ENCODE measurements at regions not wholly inside any gene's neighbourhood (a gene's known extent, or its start where the extent isn't known, plus 50 kb on each side); places are given as distances from the start of the nearest gene placed in this dataset.

DNA sequence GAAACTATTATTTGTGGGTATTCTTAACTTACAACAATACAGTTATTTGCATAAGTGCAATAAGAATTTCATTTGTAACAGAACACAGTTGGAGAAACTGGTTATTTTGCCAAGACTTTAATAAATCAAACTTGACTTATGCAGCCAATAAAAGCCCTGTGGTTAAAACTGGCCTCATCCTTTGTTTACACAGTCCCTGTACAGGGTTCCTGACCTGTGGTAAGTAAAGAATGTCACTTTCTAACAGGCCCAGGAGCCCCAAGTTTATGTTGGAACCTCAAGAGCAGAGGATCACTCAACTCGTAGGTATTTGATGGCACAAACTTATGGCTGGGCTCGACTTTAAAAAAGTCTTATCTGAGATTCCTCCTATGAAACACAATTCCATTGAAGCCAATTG lies 88.6 kb upstream of the PTCHD1 start:
- 50 to 65% (median 57%) methylated on average over 2 of the region's 2 CpGs for WGBS, 4 donors
- Histone ChIP-seq H3K9me3 (replicated peaks in 1 of 3) (no peaks in the 10 kb centered on the region), H3K27me3 (no peaks in the 10 kb centered on the region), H3K36me3 (replicated peaks in 1 of 2) (no peaks in the 10 kb centered on the region), H3K4me3 (no peak overlapping the region), H3K27ac (no peak overlapping the region), H3K4me1 (replicated peaks in 1 of 2) (no peaks in the 10 kb centered on the region)
- DNase-seq, result no peak
- intact Hi-C loops (cut with DNase I), result no loop called here
- TF ChIP-seq POLR2A (IDR thresholded peaks at IDR 0.05), result no peak
- TF ChIP-seq, protein P1, sequence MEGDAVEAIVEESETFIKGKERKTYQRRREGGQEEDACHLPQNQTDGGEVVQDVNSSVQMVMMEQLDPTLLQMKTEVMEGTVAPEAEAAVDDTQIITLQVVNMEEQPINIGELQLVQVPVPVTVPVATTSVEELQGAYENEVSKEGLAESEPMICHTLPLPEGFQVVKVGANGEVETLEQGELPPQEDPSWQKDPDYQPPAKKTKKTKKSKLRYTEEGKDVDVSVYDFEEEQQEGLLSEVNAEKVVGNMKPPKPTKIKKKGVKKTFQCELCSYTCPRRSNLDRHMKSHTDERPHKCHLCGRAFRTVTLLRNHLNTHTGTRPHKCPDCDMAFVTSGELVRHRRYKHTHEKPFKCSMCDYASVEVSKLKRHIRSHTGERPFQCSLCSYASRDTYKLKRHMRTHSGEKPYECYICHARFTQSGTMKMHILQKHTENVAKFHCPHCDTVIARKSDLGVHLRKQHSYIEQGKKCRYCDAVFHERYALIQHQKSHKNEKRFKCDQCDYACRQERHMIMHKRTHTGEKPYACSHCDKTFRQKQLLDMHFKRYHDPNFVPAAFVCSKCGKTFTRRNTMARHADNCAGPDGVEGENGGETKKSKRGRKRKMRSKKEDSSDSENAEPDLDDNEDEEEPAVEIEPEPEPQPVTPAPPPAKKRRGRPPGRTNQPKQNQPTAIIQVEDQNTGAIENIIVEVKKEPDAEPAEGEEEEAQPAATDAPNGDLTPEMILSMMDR (IDR thresholded peaks at IDR 0.05), result no peak

DNA sequence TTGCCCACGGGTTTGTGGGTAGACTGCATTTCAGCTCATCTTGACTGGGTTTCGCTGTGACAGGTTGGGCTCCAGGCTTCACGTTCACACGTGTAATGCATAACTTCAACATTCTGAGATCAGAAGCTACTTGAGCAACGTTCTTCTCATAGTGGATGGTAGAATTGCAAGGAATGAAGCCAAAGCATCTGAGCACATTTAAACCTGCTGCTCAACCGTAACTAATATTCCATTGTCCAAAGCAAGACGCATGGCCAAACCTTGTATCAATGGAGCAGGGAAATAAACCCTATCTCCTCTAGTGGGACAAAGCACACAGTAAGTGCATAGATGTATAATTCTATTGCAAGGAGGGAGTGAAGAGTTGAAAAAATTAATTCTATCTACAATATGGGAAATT lies 86.5 kb upstream of the PTCHD1 start:
- H3K27ac ChIP-seq, result no peak overlapping the region
- no peaks in the 10 kb centered on the region for H3K4me1 ChIP-seq (replicated peaks in 1 of 2)
- intact Hi-C loops (cut with DNase I), result no loop called here
- H3K36me3 ChIP-seq (replicated peaks in 1 of 2), result no peaks in the 10 kb centered on the region
- no peak for DNase-seq
- no peaks in the 10 kb centered on the region for H3K27me3 ChIP-seq
- WGBS, 4 donors, result 80 to 90% (median 81%) methylated on average over 7 of the region's 7 CpGs
- no peaks in the 10 kb centered on the region for H3K9me3 ChIP-seq (replicated peaks in 1 of 3)
- TF ChIP-seq POLR2A (IDR thresholded peaks at IDR 0.05), result no peak
- H3K4me3 ChIP-seq, result no peak overlapping the region

DNA sequence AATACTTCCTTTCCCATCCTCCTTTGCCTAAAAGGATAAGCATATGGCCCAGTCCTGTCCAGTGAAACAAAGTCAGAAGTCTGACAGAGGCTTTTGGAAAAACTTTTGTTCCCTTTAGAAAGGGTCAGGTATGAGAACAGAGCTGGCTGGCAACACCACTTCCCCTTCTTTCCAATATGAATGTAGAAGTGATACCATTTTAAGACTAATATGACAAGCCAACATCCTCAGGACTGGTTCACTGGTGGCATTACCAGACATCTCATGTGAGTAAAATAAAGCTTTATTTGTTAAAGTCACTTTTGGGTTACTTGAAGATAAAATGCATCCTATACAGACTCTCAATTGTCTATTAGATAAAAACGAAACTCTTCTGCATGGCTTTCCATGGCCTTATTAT lies 83.6 kb upstream of the PTCHD1 start:
- no peak overlapping the region for H3K27ac ChIP-seq
- intact Hi-C loops (cut with DNase I), result no loop called here
- no peaks in the 10 kb centered on the region for H3K9me3 ChIP-seq (replicated peaks in 1 of 3)
- H3K4me1 ChIP-seq (replicated peaks in 1 of 2), result no peaks in the 10 kb centered on the region
- no peak for DNase-seq
- H3K4me3 ChIP-seq, result no peak overlapping the region
- no peak for TF ChIP-seq POLR2A (IDR thresholded peaks at IDR 0.05)
- TF ChIP-seq, protein P1 (IDR thresholded peaks at IDR 0.05), result no peak
- WGBS, 4 donors, result 31 to 70% (median 44%) methylated on average over 1 of the region's 1 CpG
- H3K27me3 ChIP-seq, result no peaks in the 10 kb centered on the region
- no peaks in the 10 kb centered on the region for H3K36me3 ChIP-seq (replicated peaks in 1 of 2)

GRCh38 chrX:23263892-23264291 lies 70.8 kb upstream of the PTCHD1 start:
- no peaks in the 10 kb centered on the region for H3K36me3 ChIP-seq (replicated peaks in 1 of 2)
- intact Hi-C loops (cut with DNase I), result no loop called here
- TF ChIP-seq, protein P1 (IDR thresholded peaks at IDR 0.05), result no peak
- TF ChIP-seq POLR2A (IDR thresholded peaks at IDR 0.05), result no peak
- H3K4me1 ChIP-seq (replicated peaks in 1 of 2), result no peaks in the 10 kb centered on the region
- WGBS, 4 donors, result 64 to 69% (median 67%) methylated on average over 3 of the region's 3 CpGs
- no peak overlapping the region for H3K27ac ChIP-seq
- H3K4me3 ChIP-seq, result no peak overlapping the region
- no peaks in the 10 kb centered on the region for H3K9me3 ChIP-seq (replicated peaks in 1 of 3)
- H3K27me3 ChIP-seq, result peaks cover 6% of the 10 kb centered on the region
- no peak for DNase-seq

DNA sequence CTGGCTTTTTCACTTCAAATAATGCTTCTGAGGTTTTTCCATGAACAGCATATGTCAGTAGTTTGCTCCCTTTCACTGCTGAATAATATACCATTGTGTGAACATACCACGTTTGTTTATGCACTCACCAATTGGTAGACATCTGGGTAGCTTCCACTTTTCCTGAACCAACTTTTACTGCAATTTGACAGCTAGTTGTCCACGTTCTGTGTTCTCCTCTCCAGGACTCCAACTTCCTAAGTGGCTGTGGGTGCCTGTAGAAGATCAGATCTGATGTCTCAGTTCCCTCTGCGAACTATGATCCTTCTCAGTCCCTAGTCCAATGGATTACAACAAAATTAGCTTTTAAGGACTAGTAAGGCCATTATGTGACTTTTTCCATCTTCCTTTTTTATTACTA lies 64.7 kb upstream of the PTCHD1 start:
- 40 to 72% (median 52%) methylated on average over 3 of the region's 3 CpGs for WGBS, 4 donors
- DNase-seq, result no peak
- Histone ChIP-seq H3K36me3 (replicated peaks in 1 of 2) (no peaks in the 10 kb centered on the region), H3K27me3 (peaks cover 12% of the 10 kb centered on the region), H3K4me3 (no peak overlapping the region), H3K9me3 (replicated peaks in 1 of 3) (no peaks in the 10 kb centered on the region), H3K4me1 (replicated peaks in 1 of 2) (no peaks in the 10 kb centered on the region), H3K27ac (no peak overlapping the region)
- intact Hi-C loops (cut with DNase I), result no loop called here
- TF ChIP-seq, protein P1 (IDR thresholded peaks at IDR 0.05), result no peak
- no peak for TF ChIP-seq POLR2A (IDR thresholded peaks at IDR 0.05)
